Activated CD8-positive, alpha-beta memory T cell treated with anti-CD3 and anti-CD28 coated beads for 48 hours (primary cell): ENCODE measurements at regions not wholly inside any gene's neighbourhood (a gene's known extent, or its start where the extent isn't known, plus 50 kb on each side); places are given as distances from the start of the nearest gene placed in this dataset.
"Not testable (repeated sequence)": the region's sequence is repeated elsewhere in the genome, so short reads cannot be mapped to it uniquely, and the experiment has no call there.

Experiments used
- DNase-seq, 3 experiments: peaks; one replicate each; pipeline ENCODE4 v3.0.0-alpha.2; 2020; ENCODE audit warnings: low read depth in 2 of 3, low spot score in 2 of 3

- DNase-seq: no peak
These were observed 69.5 kb upstream of the VGLL4 start for GRCh38 chr3:11713171-11713570.

GRCh38 chr3:11712646-11713045, 68.9 kb upstream of the VGLL4 start:
- DNase-seq: no peak

- DNase-seq: no peak
These were observed 68.2 kb upstream of the VGLL4 start for GRCh38 chr3:11711876-11712275.

GRCh38 chr3:11709782-11710181, 66.1 kb upstream of the VGLL4 start:
- no peak for DNase-seq

GRCh38 chr3:11707084-11707483, 63.4 kb upstream of the VGLL4 start:
- DNase-seq: not testable (repeated sequence)

GRCh38 chr3:11706604-11707003, 62.9 kb upstream of the VGLL4 start:
- DNase-seq: no peak

- no peak for DNase-seq
These were observed 61.3 kb upstream of the VGLL4 start for GRCh38 chr3:11705049-11705448.

GRCh38 chr3:11703146-11703545, 59.4 kb upstream of the VGLL4 start:
- no peak for DNase-seq

GRCh38 chr3:11699083-11699427, 55.3 kb upstream of the VGLL4 start:
- no peak for DNase-seq

GRCh38 chr3:11698326-11699082, 54.8 kb upstream of the VGLL4 start:
- no peak for DNase-seq

GRCh38 chr3:11697701-11698100, 54.0 kb upstream of the VGLL4 start:
- DNase-seq: no peak

- no peak for DNase-seq
These were observed 52.3 kb upstream of the VGLL4 start for GRCh38 chr3:11696054-11696453.
